ENCODE measurements at regions not wholly inside any gene's neighbourhood (a gene's known extent, or its start where the extent isn't known, plus 50 kb on each side); places are given as distances from the start of the nearest gene placed in this dataset.

DNA sequence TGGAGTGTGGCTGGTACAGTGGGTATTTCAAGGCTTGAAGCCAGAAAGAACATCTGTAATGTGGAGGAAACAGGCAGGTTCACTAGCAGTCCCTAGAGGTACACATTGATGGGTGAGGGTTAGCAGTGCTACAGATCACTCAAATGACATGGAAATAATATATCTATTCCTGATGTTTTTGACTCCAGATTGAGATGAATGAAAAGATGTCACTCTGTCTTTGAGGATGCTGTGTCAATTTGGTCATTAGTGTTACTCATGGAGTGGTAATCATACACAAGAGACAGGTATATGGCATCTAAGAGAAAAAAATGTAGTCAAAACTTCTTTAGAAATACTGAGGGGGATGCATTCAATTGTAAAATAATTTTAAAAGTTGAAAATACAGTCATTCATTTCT is 135.1 kb downstream of the ZIC1 start:
- TF ChIP-seq POLR2A (IDR thresholded peaks at IDR 0.05): no peak
- TF ChIP-seq, protein P1, sequence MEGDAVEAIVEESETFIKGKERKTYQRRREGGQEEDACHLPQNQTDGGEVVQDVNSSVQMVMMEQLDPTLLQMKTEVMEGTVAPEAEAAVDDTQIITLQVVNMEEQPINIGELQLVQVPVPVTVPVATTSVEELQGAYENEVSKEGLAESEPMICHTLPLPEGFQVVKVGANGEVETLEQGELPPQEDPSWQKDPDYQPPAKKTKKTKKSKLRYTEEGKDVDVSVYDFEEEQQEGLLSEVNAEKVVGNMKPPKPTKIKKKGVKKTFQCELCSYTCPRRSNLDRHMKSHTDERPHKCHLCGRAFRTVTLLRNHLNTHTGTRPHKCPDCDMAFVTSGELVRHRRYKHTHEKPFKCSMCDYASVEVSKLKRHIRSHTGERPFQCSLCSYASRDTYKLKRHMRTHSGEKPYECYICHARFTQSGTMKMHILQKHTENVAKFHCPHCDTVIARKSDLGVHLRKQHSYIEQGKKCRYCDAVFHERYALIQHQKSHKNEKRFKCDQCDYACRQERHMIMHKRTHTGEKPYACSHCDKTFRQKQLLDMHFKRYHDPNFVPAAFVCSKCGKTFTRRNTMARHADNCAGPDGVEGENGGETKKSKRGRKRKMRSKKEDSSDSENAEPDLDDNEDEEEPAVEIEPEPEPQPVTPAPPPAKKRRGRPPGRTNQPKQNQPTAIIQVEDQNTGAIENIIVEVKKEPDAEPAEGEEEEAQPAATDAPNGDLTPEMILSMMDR (IDR thresholded peaks at IDR 0.05): no peak

All from breast epithelium (tissue), 3 donors.